Muscle layer of colon (tissue), 2 donors: ENCODE measurements at regions not wholly inside any gene's neighbourhood (a gene's known extent, or its start where the extent isn't known, plus 50 kb on each side); places are given as distances from the start of the nearest gene placed in this dataset.

Experiments used
- H3K27ac ChIP-seq: one replicate; pipeline ENCODE4 v1.7.0; 2013; ENCODE audit warnings: low read depth, mild to moderate bottlenecking, low read length, moderate library complexity
- H3K27me3 ChIP-seq, 2 donors: one replicate each; pipeline ENCODE4 v1.7.0; 2013; ENCODE audit warnings: low read length in 2 of 2, mild to moderate bottlenecking in 2 of 2; ENCODE audit not compliant: insufficient read depth in 2 of 2, control insufficient read depth in 1 of 2
- H3K36me3 ChIP-seq: one replicate; pipeline ENCODE4 v1.7.0; 2013; ENCODE audit warnings: mild to moderate bottlenecking, low read length; ENCODE audit not compliant: insufficient read depth
- H3K4me1 ChIP-seq: one replicate; pipeline ENCODE4 v1.7.0; 2013; ENCODE audit warnings: mild to moderate bottlenecking, low read length; ENCODE audit not compliant: insufficient read depth
- H3K4me3 ChIP-seq, 2 donors: one replicate each; pipeline ENCODE4 v1.7.0; 2013; ENCODE audit warnings: low read length in 2 of 2, low read depth in 1 of 2, mild to moderate bottlenecking in 1 of 2, moderate library complexity in 1 of 2
- H3K9ac ChIP-seq: one replicate; pipeline ENCODE4 v1.7.0; 2013; ENCODE audit warnings: low read length
- H3K9me3 ChIP-seq: one replicate; pipeline ENCODE4 v1.7.0; 2013; ENCODE audit warnings: mild to moderate bottlenecking, low read length
- donor health status: abdominal sarcoma.
- donor health status: Adenocarcinoma of cecum.

DNA sequence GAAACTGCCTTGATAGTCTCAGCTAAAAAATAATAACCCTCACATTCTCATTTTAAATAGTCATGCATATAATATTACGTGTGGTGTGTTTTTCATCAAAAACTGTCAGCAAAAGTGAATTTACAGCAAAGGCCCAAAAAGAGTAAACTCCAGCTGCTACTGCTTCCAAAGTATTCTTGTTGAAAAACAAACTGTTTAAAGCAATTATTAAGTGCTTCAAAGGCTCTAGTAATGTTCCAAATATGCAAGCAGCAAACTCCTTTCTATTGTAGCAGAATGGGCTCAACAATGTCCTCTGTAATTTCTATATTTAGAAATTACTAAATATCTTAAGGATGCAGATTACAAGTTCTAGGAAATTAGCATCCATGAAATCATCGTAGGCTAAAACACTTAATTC, 280.0 kb upstream of the TBX18 start:
- no peak overlapping the region for H3K27ac ChIP-seq
- no peak overlapping the region for H3K4me3 ChIP-seq
- no peaks in the 10 kb centered on the region for H3K36me3 ChIP-seq
- no peak overlapping the region for H3K9ac ChIP-seq
- no peaks in the 10 kb centered on the region for H3K9me3 ChIP-seq
- no peaks in the 10 kb centered on the region for H3K4me1 ChIP-seq
- no peaks in the 10 kb centered on the region for H3K27me3 ChIP-seq

DNA sequence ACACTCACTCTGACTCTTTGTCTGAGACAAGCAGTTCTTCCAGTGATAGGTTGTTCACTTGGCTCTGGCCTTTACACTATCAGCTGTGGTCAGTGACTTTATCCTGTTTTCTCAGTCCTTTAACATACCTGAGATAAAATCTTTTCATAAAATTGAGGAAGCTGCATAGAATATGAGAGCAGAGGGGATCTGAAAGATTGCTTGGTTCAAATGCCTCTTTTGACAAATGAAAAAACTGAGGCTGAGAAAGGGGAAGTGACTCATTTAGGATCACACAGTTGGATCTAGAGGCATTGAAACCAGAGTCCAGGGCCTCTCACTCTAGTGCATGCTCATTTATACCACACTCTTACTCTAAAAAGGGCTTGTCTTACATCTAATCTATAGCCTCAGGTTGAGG, 277.0 kb upstream of the TBX18 start:
- Histone ChIP-seq H3K36me3 (no peaks in the 10 kb centered on the region), H3K9ac (no peak overlapping the region), H3K9me3 (no peaks in the 10 kb centered on the region), H3K27ac (no peak overlapping the region), H3K27me3 (no peaks in the 10 kb centered on the region), H3K4me1 (no peaks in the 10 kb centered on the region), H3K4me3 (no peak overlapping the region)

GRCh38 chr6:85037221-85037620, 272.8 kb upstream of the TBX18 start:
- H3K4me3 ChIP-seq = no peak overlapping the region
- H3K4me1 ChIP-seq = no peaks in the 10 kb centered on the region
- no peaks in the 10 kb centered on the region for H3K36me3 ChIP-seq
- no peaks in the 10 kb centered on the region for H3K9me3 ChIP-seq
- H3K27me3 ChIP-seq = no peaks in the 10 kb centered on the region
- H3K27ac ChIP-seq = no peak overlapping the region
- H3K9ac ChIP-seq = no peak overlapping the region

GRCh38 chr6:85035766-85036165, 271.4 kb upstream of the TBX18 start:
- H3K4me3 ChIP-seq = no peak overlapping the region
- no peak overlapping the region for H3K27ac ChIP-seq
- no peaks in the 10 kb centered on the region for H3K36me3 ChIP-seq
- H3K27me3 ChIP-seq = no peaks in the 10 kb centered on the region
- no peaks in the 10 kb centered on the region for H3K4me1 ChIP-seq
- H3K9me3 ChIP-seq = no peaks in the 10 kb centered on the region
- H3K9ac ChIP-seq = no peak overlapping the region

DNA sequence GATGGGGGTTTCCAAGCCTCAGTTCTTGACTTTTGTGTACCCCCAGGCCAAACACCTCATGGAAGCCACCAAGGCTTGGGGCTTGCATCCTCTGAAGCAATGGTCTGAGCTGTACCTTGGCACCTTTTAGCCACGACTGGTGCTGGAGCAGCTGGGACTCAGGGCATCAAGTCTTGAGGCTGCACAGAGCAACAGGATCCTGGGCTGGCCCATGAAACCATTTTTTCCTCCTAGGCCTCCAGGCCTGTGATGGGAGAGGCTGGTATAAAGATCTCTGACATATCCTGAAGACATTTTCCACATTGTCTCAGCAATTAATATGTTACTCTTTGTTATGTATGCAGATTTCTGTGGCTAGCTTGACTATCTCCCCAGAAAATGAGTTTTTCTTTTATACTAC, 269.1 kb upstream of the TBX18 start:
- Histone ChIP-seq H3K4me3 (no peak overlapping the region), H3K36me3 (no peaks in the 10 kb centered on the region), H3K9ac (no peak overlapping the region)

GRCh38 chr6:85026021-85026420, 261.6 kb upstream of the TBX18 start:
- H3K27me3 ChIP-seq = no peaks in the 10 kb centered on the region
- no peak overlapping the region for H3K27ac ChIP-seq
- no peaks in the 10 kb centered on the region for H3K36me3 ChIP-seq
- H3K4me1 ChIP-seq = no peaks in the 10 kb centered on the region
- no peak overlapping the region for H3K9ac ChIP-seq
- no peaks in the 10 kb centered on the region for H3K9me3 ChIP-seq
- no peak overlapping the region for H3K4me3 ChIP-seq

More for the DNA sequence above, 269.1 kb upstream of the TBX18 start:
- H3K27me3 ChIP-seq = no peaks in the 10 kb centered on the region
- H3K4me1 ChIP-seq = no peaks in the 10 kb centered on the region
- no peaks in the 10 kb centered on the region for H3K9me3 ChIP-seq
- H3K27ac ChIP-seq = no peak overlapping the region

DNA sequence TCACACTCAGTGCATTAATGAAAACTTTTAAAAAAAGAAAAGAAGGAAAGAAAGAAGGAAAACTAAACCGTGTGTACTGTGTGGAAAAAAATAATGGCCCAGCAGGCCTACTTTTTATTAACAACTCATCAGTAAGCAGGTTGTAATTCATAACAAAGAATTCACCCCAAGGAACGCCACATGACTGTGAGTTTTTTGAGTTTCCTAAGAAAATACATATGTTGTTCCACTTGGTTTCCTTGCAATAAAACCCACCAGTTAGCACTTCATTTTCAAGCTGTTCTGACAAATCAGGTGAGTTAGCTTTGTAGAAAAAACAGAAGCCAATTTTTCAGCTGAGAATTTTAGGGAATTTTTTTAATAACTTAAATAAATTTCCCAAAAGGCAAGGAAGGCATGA, 259.3 kb upstream of the TBX18 start:
- H3K9ac ChIP-seq = no peak overlapping the region
- no peaks in the 10 kb centered on the region for H3K9me3 ChIP-seq
- no peak overlapping the region for H3K4me3 ChIP-seq
- no peaks in the 10 kb centered on the region for H3K4me1 ChIP-seq
- no peak overlapping the region for H3K27ac ChIP-seq
- H3K36me3 ChIP-seq = no peaks in the 10 kb centered on the region
- no peaks in the 10 kb centered on the region for H3K27me3 ChIP-seq

DNA sequence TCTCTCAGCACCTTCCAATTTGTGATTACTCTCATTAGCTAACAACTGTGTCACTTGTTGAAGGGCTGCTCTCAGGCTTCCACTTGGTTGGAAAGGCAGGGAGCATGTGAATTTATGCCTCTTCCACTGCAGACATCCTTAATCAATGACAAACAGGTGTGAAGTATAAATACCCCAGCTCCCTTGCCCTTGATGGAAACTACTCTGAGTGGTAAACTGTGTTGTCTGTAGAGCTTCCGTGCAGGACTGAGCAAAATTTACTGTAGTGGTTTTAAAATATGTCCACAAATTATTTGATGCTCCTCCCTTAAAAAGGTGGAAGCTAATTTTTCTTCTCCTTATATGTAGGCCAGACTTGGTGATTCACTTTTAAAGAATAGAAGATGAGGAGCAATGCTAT, 253.0 kb upstream of the TBX18 start:
- no peak overlapping the region for H3K27ac ChIP-seq
- no peaks in the 10 kb centered on the region for H3K9me3 ChIP-seq
- H3K4me3 ChIP-seq = no peak overlapping the region
- no peaks in the 10 kb centered on the region for H3K4me1 ChIP-seq
- H3K36me3 ChIP-seq = no peaks in the 10 kb centered on the region
- H3K27me3 ChIP-seq = no peaks in the 10 kb centered on the region
- H3K9ac ChIP-seq = no peak overlapping the region

DNA sequence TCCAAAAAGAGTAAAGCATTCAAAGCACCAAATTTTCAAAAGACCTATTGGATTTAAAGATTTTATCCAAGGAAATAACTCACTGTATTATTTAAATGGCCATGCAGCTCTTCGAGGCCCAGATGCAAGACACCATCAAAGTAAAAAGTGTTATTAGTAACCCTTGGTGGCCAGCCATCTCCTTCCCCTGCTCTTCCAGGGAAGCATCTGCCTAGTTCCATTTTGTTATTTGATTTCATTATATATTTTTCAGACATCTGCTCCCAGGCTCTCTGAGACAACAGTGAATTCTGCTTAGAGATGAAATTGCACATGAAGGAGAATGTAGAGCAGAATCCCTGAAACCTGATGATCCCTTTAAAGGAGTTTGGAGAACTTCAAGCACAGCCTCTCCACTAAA, 252.3 kb upstream of the TBX18 start:
- Histone ChIP-seq H3K27ac (no peak overlapping the region), H3K9ac (no peak overlapping the region), H3K27me3 (no peaks in the 10 kb centered on the region), H3K4me1 (no peaks in the 10 kb centered on the region), H3K4me3 (no peak overlapping the region), H3K36me3 (no peaks in the 10 kb centered on the region), H3K9me3 (no peaks in the 10 kb centered on the region)

GRCh38 chr6:85015396-85015990, 251.1 kb upstream of the TBX18 start:
- H3K9me3 ChIP-seq = no peaks in the 10 kb centered on the region
- H3K4me1 ChIP-seq = no peaks in the 10 kb centered on the region
- no peak overlapping the region for H3K27ac ChIP-seq
- no peaks in the 10 kb centered on the region for H3K36me3 ChIP-seq
- no peak overlapping the region for H3K4me3 ChIP-seq
- no peaks in the 10 kb centered on the region for H3K27me3 ChIP-seq
- H3K9ac ChIP-seq = no peak overlapping the region

GRCh38 chr6:85010865-85011264, 246.5 kb upstream of the TBX18 start:
- Histone ChIP-seq H3K4me3 (no peak overlapping the region), H3K36me3 (no peaks in the 10 kb centered on the region), H3K9me3 (no peaks in the 10 kb centered on the region), H3K4me1 (no peaks in the 10 kb centered on the region), H3K9ac (no peak overlapping the region), H3K27me3 (no peaks in the 10 kb centered on the region), H3K27ac (no peak overlapping the region)

DNA sequence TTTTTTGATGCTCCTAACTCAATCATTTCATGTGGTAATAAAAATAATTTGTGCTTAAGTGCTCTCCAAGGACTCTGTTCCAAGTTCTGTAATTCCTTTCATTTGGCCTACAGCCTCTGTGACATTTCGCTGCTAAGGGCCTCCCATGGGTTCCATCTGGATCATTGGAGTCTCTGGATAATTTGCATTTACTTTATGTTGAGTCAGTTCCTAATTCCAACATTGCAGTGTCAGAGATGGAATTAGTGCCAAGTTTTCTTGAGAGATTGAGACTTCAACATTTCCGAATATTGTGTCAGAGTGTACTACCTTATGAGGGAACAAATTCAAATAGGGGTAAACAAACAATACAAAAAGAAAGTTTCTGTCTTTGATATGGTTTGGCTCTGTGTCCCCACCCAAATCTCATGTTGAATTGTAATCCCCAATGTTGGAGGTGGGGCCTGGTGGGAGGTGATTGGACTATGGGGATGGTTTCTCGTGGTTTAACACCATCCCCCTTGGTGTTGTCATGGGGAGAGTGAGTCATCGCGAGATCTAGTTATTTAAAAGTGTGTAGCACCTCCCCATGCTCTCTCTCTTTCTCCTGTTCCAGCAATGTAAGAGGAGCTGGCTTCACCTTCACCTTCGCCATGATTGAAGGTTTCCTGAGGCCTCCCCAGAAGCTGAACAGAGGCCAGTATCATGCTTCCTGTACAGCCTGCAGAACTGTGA, 244.1 kb upstream of the TBX18 start:
- Histone ChIP-seq H3K9me3 (no peaks in the 10 kb centered on the region), H3K27me3 (no peaks in the 10 kb centered on the region), H3K4me1 (no peaks in the 10 kb centered on the region), H3K36me3 (no peaks in the 10 kb centered on the region), H3K27ac (no peak overlapping the region), H3K4me3 (no peak overlapping the region), H3K9ac (no peak overlapping the region)
